ENCODE measurements at regions not wholly inside any gene's neighbourhood (a gene's known extent, or its start where the extent isn't known, plus 50 kb on each side); places are given as distances from the start of the nearest gene placed in this dataset.

DNA sequence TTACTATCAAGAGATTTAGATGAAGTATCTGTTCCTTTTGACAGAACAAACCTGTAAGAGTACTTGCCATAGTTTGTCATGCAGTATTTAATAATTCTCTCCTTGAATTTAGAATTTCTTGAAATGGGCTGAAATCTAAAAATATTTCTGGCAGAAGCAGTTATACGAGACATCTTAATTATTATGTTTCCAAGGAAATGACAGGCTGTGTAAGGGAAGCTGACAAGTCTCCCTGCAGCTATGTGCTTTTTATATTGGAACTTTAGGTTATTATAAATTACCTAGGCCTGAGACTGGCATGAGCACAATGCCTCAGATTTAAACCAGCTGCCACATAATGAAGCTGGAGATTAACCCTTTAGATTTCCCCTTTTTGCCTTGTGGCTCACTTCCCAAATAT is 365.0 kb upstream of the EPHA6 start:
- dilution Hi-C loops (cut with MboI; ENCODE audit: extremely low pct_ligation_motif_present, low sequenced_read_pairs): no loop called here
- Histone ChIP-seq H3K9ac (replicated peaks; ENCODE audit: extremely low read depth, insufficient read depth, low read length) (peak overlapping the region; percentile 19), H4K20me1 (replicated peaks; ENCODE audit: control insufficient read depth, extremely low read depth, insufficient read depth, low read length) (no peaks in the 10 kb centered on the region), H3K9me3 (replicated peaks; ENCODE audit: control insufficient read depth, insufficient read depth, low read length) (no peaks in the 10 kb centered on the region), H2AFZ (ENCODE audit: low read depth, low read length) (peak overlapping the region; percentile 72), H3K4me2 (ENCODE audit: insufficient read depth, low read length) (peak overlapping the region; percentile 17), H3K9me1 (replicated peaks; ENCODE audit: control insufficient read depth, extremely low read depth, insufficient read depth, low read length) (no peaks in the 10 kb centered on the region), H3K27me3 (ENCODE audit: control insufficient read depth in 2 of 2, insufficient read depth in 2 of 2, low read length in 2 of 2) (no peaks in the 10 kb centered on the region), H3K4me3 (replicated peaks in 1 of 3; ENCODE audit: insufficient read depth in 1 of 3, low read depth in 1 of 3, low read length in 3 of 3) (no peak overlapping the region), H3K27ac (ENCODE audit: insufficient read depth, low read depth, low read length) (peak overlapping the region; percentile 52), H3K79me2 (ENCODE audit: control insufficient read depth, insufficient read depth, low read length) (no peaks in the 10 kb centered on the region), H3K36me3 (ENCODE audit: control insufficient read depth in 2 of 2, extremely low read depth in 1 of 2, insufficient read depth in 2 of 2, low read length in 2 of 2) (no peaks in the 10 kb centered on the region), H3K4me1 (ENCODE audit: control insufficient read depth, extremely low read depth, insufficient read depth, low read length) (peaks cover 11% of the 10 kb centered on the region)
- CTCF ChIA-PET: interaction anchor here (0.9 kb wide), 1 partner anchor 11 kb away, joined by 4 read pairs; no protein-coding TSS in a partner anchor
- intact Hi-C loops (cut with micrococcal nuclease): loop anchor here (1.0 kb wide), 1 partner anchor 182 kb away; no protein-coding TSS in a partner anchor
- no peak for FAIRE-seq
- no peak for DNase-seq (ENCODE audit: low read depth, low spot score)
- BruUV-seq (replicated peaks): no TSS peak
- TF ChIP-seq MYC (IDR thresholded peaks at IDR 0.05; ENCODE audit: low read depth, low read length): no peak
- POLR2A ChIA-PET: no interaction called here

DNA sequence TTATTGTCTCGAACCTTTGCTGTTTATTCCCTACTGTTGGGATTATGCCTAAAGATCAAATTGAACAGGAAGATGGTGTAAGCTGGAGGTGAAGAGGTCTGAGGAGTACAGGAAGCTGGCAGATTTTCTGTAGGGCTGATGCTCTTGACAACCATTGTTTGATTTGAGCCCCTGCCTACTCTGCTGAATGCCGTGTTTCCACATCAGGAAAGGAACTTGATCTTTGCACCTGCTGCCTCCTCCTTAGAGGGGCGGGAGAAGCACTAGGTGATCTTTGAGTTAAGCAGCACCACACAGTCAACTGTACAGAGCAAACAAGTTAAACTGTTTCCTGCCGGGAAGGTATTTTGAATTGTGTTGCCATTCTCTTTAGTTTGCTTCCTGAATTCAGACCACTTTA is 364.6 kb upstream of the EPHA6 start:
- TF ChIP-seq POLR2A (IDR thresholded peaks at IDR 0.05; ENCODE audit: low read depth, low read length) (no peak), EZH2 (IDR thresholded peaks at IDR 0.05; ENCODE audit: borderline replicate concordance, low read depth, low read length, severe bottlenecking) (no peak), GATA2 (IDR thresholded peaks at IDR 0.05; ENCODE audit: insufficient read depth, insufficient read length, low read depth, low read length) (no peak), POLR2AphosphoS5 (IDR thresholded peaks at IDR 0.05; ENCODE audit: insufficient read depth, low read depth, low read length) (no peak), MYC (IDR thresholded peaks at IDR 0.05; ENCODE audit: low read depth, low read length) (no peak), JUN (IDR thresholded peaks at IDR 0.05; ENCODE audit: borderline replicate concordance, insufficient read depth, insufficient read length, low read depth) (no peak), FOS (IDR thresholded peaks at IDR 0.05; ENCODE audit: borderline replicate concordance, insufficient read depth, low read length) (no peak)
- TF ChIP-seq, protein P1, sequence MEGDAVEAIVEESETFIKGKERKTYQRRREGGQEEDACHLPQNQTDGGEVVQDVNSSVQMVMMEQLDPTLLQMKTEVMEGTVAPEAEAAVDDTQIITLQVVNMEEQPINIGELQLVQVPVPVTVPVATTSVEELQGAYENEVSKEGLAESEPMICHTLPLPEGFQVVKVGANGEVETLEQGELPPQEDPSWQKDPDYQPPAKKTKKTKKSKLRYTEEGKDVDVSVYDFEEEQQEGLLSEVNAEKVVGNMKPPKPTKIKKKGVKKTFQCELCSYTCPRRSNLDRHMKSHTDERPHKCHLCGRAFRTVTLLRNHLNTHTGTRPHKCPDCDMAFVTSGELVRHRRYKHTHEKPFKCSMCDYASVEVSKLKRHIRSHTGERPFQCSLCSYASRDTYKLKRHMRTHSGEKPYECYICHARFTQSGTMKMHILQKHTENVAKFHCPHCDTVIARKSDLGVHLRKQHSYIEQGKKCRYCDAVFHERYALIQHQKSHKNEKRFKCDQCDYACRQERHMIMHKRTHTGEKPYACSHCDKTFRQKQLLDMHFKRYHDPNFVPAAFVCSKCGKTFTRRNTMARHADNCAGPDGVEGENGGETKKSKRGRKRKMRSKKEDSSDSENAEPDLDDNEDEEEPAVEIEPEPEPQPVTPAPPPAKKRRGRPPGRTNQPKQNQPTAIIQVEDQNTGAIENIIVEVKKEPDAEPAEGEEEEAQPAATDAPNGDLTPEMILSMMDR (IDR thresholded peaks at IDR 0.05; ENCODE audit: extremely low read depth in 1 of 2, insufficient read depth in 1 of 2, low read depth in 1 of 2, low read length in 2 of 2): no peak
- TF ChIP-seq, protein P2, sequence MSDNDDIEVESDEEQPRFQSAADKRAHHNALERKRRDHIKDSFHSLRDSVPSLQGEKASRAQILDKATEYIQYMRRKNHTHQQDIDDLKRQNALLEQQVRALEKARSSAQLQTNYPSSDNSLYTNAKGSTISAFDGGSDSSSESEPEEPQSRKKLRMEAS (IDR thresholded peaks at IDR 0.05; ENCODE audit: insufficient read depth, insufficient read length): no peak
- H3K9me1 ChIP-seq (replicated peaks; ENCODE audit: control insufficient read depth, extremely low read depth, insufficient read depth, low read length): no peaks in the 10 kb centered on the region
- intact Hi-C loops (cut with micrococcal nuclease) (loop anchor here (1.0 kb wide), 1 partner anchor 183 kb away; no protein-coding TSS in a partner anchor), dilution Hi-C loops (cut with MboI; ENCODE audit: extremely low pct_ligation_motif_present, low sequenced_read_pairs) (no loop called here)
- peak overlapping the region; percentile 19 for H3K9ac ChIP-seq (replicated peaks; ENCODE audit: extremely low read depth, insufficient read depth, low read length)
- peak overlapping the region; percentile 17 for H3K4me2 ChIP-seq (ENCODE audit: insufficient read depth, low read length)
- no peaks in the 10 kb centered on the region for H3K36me3 ChIP-seq (ENCODE audit: control insufficient read depth in 2 of 2, extremely low read depth in 1 of 2, insufficient read depth in 2 of 2, low read length in 2 of 2)
- H3K4me1 ChIP-seq (ENCODE audit: control insufficient read depth, extremely low read depth, insufficient read depth, low read length): peaks cover 11% of the 10 kb centered on the region
- no peaks in the 10 kb centered on the region for H3K27me3 ChIP-seq (ENCODE audit: control insufficient read depth in 2 of 2, insufficient read depth in 2 of 2, low read length in 2 of 2)
- no peak overlapping the region for H3K4me3 ChIP-seq (replicated peaks in 1 of 3; ENCODE audit: insufficient read depth in 1 of 3, low read depth in 1 of 3, low read length in 3 of 3)
- no peaks in the 10 kb centered on the region for H4K20me1 ChIP-seq (replicated peaks; ENCODE audit: control insufficient read depth, extremely low read depth, insufficient read depth, low read length)
- no peaks in the 10 kb centered on the region for H3K9me3 ChIP-seq (replicated peaks; ENCODE audit: control insufficient read depth, insufficient read depth, low read length)
- H2AFZ ChIP-seq (ENCODE audit: low read depth, low read length): peak overlapping the region; percentile 72
- ChIA-PET CTCF (interaction anchor here (0.9 kb wide), 1 partner anchor 12 kb away, joined by 4 read pairs; no protein-coding TSS in a partner anchor), POLR2A (no interaction called here)
- FAIRE-seq (peak; percentile 83), DNase-seq (ENCODE audit: low read depth, low spot score) (peak; percentile 82)
- H3K27ac ChIP-seq (ENCODE audit: insufficient read depth, low read depth, low read length): peak overlapping the region; percentile 52
- no peaks in the 10 kb centered on the region for H3K79me2 ChIP-seq (ENCODE audit: control insufficient read depth, insufficient read depth, low read length)
- no TSS peak for BruUV-seq (replicated peaks)

All from endothelial cell of umbilical vein (primary cell).